Hypothalamus (tissue), 51 donors: ENCODE measurements at regions not wholly inside any gene's neighbourhood (a gene's known extent, or its start where the extent isn't known, plus 50 kb on each side); places are given as distances from the start of the nearest gene placed in this dataset.

Experiments
- DNase-seq, 51 donors: peaks; one replicate each; lab custom pipeline; 2025; lab: John Stamatoyannopoulos, UW

- DNase-seq: no peak
Observed at GRCh38 chr6:167049275-167049674, 50.1 kb downstream of the CEP43 start.

GRCh38 chr6:167050903-167051302, 51.7 kb downstream of the CEP43 start:
- no peak for DNase-seq

DNA sequence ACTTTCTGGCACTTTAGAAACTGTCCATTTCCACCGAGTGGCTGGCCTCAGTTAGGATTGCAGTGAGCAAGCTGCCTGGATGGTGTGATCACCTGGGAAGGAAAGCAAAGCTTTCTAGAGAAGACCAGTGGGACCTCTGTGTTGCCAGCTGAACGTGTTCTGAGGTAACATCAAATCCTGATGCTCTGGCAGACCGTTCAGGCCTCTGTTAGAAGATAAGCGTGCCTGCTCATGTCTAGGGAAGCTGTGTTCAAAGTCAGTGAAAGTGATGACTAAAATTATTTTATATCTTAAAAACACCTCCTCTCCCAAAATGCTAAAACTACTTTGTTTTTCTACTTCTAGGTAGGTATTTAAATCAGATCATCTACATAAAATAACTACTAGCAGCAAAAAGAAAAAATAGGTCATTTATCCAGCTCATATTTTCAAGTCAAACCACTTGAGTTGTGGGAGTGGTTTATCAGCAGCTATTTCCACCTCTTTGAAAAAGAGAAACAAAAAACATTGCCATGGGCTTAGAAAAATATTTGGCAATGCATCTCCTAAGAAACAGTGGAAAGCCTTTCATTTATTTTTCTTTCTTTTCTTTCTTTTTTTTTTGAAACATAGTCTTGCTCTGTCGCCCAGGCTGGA, 54.8 kb downstream of the CEP43 start:
- no peak for DNase-seq

GRCh38 chr6:167054987-167055386, 55.8 kb downstream of the CEP43 start:
- DNase-seq: no peak

- peak in 1 of 51 donors; percentile 37 for DNase-seq
Observed at GRCh38 chr6:167056370-167056769, 57.2 kb downstream of the CEP43 start.

DNA sequence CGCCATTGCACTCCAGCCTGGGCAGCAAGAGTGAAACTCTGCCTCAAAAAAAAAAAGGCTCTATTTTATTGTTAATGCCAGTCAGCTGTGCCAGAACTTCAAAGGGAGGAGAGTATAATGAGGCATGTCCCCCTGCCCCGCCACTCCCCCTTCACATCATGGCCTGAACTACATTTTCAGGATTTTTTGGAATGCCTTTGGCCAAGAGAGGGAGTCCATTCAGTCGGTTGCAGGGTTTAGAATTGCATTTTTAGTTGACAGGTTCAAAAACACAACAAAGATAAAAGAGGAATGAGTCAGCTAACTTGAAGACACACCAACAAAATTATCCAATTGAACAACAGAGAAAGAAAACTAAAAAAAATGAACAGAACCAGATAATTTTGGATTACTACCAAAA, 59.1 kb downstream of the CEP43 start:
- no peak for DNase-seq
